RWPE1 (cell line): ENCODE measurements at regions not wholly inside any gene's neighbourhood (a gene's known extent, or its start where the extent isn't known, plus 50 kb on each side); places are given as distances from the start of the nearest gene placed in this dataset.

Experiments
- CTCF ChIA-PET: fragments of 350-600 bp; sonication (Branson Sonifier 250); formaldehyde crosslinking; extraction: SDS; loops from one replicate; lab custom pipeline; 2021; lab: Yijun Ruan, JAX
- POLR2A ChIA-PET: fragments of 400-600 bp; formaldehyde crosslinking; extraction: SDS; loops from one replicate; lab custom pipeline; 2020; ENCODE audit warnings: antibody characterized with exemption; ENCODE audit not compliant: low non-redundant PET; lab: Yijun Ruan, JAX
- DNase-seq: peaks from one replicate; pipeline ENCODE4 v3.0.0; 2012; ENCODE audit warnings: low spot score
- H3K27ac ChIP-seq: fragments of 450-650 bp; 2 replicates; pipeline ENCODE4 v1.5.1; 2017
- TF ChIP-seq, protein P1 (sequence below): fragments of 450-650 bp; conservative IDR thresholded peaks from 2 replicates; pipeline ENCODE4 v1.5.1; 2017; ENCODE audit warnings: low read depth, mild to moderate bottlenecking

- no peak overlapping the region for H3K27ac ChIP-seq
- ChIA-PET CTCF (interaction anchor here (0.7 kb wide), 1 partner anchor 163 kb away, joined by 3 read pairs; no protein-coding TSS in a partner anchor), POLR2A (no interaction called here)
- TF ChIP-seq, protein P1, sequence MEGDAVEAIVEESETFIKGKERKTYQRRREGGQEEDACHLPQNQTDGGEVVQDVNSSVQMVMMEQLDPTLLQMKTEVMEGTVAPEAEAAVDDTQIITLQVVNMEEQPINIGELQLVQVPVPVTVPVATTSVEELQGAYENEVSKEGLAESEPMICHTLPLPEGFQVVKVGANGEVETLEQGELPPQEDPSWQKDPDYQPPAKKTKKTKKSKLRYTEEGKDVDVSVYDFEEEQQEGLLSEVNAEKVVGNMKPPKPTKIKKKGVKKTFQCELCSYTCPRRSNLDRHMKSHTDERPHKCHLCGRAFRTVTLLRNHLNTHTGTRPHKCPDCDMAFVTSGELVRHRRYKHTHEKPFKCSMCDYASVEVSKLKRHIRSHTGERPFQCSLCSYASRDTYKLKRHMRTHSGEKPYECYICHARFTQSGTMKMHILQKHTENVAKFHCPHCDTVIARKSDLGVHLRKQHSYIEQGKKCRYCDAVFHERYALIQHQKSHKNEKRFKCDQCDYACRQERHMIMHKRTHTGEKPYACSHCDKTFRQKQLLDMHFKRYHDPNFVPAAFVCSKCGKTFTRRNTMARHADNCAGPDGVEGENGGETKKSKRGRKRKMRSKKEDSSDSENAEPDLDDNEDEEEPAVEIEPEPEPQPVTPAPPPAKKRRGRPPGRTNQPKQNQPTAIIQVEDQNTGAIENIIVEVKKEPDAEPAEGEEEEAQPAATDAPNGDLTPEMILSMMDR: no peak
- DNase-seq: no peak
These were observed 175.0 kb upstream of the EPHA5 start for GRCh38 chr4:65845199-65845773.

GRCh38 chr4:65839164-65839931 is 169.1 kb upstream of the EPHA5 start:
- H3K27ac ChIP-seq: no peak overlapping the region
- ChIA-PET POLR2A (no interaction called here), CTCF (interaction anchor here (0.5 kb wide), 1 partner anchor 376 kb away, joined by 3 read pairs; no protein-coding TSS in a partner anchor)
- no peak for DNase-seq
- TF ChIP-seq, protein P1: no peak

DNA sequence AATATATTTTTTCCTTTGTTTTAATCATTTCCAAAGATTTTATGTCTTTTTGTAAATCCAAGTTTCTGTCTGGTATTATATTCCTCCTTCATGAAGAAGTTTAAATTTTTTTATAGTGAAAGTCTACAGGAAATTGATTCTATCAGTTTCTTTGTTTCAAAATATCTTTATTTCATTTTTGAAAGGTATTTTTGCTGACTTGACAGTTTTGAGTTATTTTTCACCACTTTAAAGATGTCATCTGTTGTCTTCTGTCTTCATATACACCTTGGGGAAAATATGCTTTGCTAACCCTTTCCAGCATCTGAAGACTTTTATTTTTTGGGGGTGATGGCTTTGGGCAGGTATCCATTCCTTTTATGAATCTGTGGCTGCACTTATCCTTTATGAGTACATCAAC is 164.4 kb upstream of the EPHA5 start:
- no peak for DNase-seq
- ChIA-PET POLR2A (no interaction called here), CTCF (no interaction called here)
- TF ChIP-seq, protein P1: no peak
- H3K27ac ChIP-seq: no peak overlapping the region

DNA sequence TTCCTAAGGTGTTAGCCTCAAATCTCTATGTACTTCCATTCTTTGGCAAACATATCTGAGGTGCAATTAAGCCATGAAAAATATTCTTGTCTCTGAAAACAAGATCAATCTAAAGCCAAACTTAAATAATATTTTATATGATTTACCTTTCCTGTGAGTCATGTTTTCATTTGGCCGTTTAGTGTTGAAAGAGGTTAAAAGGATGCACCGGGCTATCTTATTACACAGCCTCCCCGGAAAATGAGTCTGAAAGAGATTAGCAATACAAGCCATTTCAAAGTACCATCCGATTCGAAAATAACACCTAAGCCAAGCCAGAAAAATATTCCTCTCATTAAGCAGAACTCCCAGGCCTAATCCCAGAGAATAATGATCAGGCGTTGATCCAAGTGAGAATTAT is 161.5 kb upstream of the EPHA5 start:
- peak; percentile 1 for DNase-seq
- no peak overlapping the region for H3K27ac ChIP-seq
- TF ChIP-seq, protein P1: no peak
- CTCF ChIA-PET: no interaction called here
- POLR2A ChIA-PET: no interaction called here

DNA sequence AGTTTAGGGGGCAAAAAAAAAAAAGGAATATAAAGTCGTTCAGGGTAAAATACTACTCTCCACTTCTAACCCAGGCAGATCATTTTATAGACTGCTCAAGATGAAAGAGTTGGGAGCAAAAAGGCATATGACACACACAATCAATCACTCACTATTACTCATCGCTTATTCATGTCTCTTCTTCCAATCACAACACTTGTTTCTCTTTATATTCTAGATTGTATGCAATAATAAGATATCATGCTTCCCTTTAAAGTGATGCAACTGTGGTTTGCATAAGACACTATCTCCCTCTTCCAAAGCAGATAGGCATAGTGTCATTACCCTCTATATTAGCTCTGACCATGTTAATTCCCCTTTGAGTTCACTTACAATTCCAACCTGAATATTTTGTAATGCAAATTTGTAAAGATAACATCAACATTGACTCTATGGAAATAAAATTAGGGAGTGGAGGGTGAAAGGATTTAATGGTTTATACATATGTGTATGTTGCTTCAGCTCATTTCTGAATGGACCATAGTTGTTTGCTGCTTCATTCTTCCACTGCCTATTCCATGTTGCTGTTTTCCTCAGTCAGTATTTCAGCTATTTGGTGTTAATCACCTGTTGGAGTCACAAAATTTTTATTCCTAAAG is 154.9 kb upstream of the EPHA5 start:
- DNase-seq: peak; percentile 76
- TF ChIP-seq, protein P1: no peak
- POLR2A ChIA-PET: no interaction called here
- CTCF ChIA-PET: interaction anchor here (0.6 to 0.7 kb wide), 2 partner anchors 17 to 33 kb away, joined by 3 read pairs; no protein-coding TSS in a partner anchor
- H3K27ac ChIP-seq: no peak overlapping the region

DNA sequence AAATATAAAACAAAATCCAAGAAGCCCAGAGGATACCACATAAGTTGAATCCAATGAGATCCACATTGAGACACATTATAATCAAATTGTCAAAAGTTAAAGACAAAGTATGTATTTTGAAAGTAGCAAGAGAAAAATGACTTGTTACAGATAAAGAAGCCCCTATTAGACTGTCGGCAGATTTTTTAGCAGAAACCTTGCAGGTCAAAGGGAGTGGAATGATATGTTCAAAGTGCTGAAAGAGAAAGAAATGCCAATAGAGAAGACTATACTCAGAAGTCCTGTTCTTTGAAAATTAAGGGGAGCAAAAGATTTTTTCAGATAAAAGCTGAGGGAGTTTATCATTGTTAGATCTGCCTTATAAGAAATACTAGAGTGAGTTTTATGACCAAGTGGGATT is 148.9 kb upstream of the EPHA5 start:
- ChIA-PET POLR2A (no interaction called here), CTCF (interaction anchor here (0.6 kb wide), 1 partner anchor 644 kb away, joined by 3 read pairs; no protein-coding TSS in a partner anchor)
- no peak overlapping the region for H3K27ac ChIP-seq
- TF ChIP-seq, protein P1: no peak
- DNase-seq: no peak
